ENCODE measurements at regions not wholly inside any gene's neighbourhood (a gene's known extent, or its start where the extent isn't known, plus 50 kb on each side); places are given as distances from the start of the nearest gene placed in this dataset.
"Not testable (repeated sequence)": the region's sequence is repeated elsewhere in the genome, so short reads cannot be mapped to it uniquely, and the experiment has no call there.

DNA sequence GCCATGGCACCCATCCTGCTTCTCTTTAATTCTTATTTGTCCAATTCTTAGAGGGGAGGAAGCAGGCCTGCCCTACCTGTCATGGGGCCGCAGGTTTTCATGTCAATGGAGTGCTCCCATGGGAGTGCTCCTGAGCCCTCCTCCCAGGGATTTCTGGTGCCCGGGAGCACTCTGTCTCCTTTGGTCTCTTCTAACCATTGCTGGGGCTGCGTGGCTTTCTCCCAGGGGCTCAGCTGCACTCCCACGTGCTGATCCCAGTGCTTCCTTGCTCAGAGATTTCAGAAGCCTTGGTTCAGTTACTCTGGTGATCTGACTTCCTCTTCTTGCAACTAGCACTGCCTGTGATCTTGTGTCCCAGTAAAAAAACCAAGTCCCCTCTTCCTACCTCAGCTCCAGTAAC, 68.0 kb upstream of the ARL8B start:
- DNase-seq (no peak), ATAC-seq (no peak)
- WGBS: 73% methylated on average over 4 of the region's 4 CpGs
- intact Hi-C loops (cut with DNase I): no loop called here
- Histone ChIP-seq H3K4me3 (ENCODE audit: low read length) (no peak overlapping the region), H3K27ac (ENCODE audit: low read length) (no peak overlapping the region), H3K4me1 (ENCODE audit: control insufficient read depth, insufficient read depth, low read length) (no peaks in the 10 kb centered on the region), H3K27me3 (ENCODE audit: control insufficient read depth, insufficient read depth) (no peaks in the 10 kb centered on the region), H3K9me3 (ENCODE audit: control insufficient read depth, low read length) (no peaks in the 10 kb centered on the region)

DNA sequence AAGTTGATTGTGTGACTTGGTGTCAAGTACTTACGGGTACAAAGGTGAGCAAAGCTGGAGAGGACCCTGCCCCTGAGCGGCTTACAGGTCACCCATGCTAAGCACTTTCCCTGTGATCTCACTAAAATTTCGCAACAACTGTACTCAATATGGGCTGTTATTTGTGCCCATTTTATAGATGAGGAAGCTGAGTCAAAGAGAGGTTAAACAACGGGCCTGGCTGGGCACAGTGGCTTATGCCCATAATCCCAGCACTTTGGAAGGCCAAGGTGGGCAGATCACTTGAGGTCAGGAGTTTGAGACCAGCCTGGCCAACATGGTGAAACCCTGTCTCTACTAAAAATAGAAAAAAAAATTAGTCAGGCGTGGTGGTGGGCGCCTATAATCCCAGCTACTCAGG, 67.5 kb upstream of the ARL8B start:
- H3K27me3 ChIP-seq (ENCODE audit: control insufficient read depth, insufficient read depth); DNase-seq; H3K4me1 ChIP-seq (ENCODE audit: control insufficient read depth, insufficient read depth, low read length); ATAC-seq; H3K27ac ChIP-seq (ENCODE audit: low read length); H3K9me3 ChIP-seq (ENCODE audit: control insufficient read depth, low read length); intact Hi-C loops (cut with DNase I); H3K4me3 ChIP-seq (ENCODE audit: low read length): not testable (repeated sequence)
- WGBS: 63% methylated on average over 6 of the region's 6 CpGs

DNA sequence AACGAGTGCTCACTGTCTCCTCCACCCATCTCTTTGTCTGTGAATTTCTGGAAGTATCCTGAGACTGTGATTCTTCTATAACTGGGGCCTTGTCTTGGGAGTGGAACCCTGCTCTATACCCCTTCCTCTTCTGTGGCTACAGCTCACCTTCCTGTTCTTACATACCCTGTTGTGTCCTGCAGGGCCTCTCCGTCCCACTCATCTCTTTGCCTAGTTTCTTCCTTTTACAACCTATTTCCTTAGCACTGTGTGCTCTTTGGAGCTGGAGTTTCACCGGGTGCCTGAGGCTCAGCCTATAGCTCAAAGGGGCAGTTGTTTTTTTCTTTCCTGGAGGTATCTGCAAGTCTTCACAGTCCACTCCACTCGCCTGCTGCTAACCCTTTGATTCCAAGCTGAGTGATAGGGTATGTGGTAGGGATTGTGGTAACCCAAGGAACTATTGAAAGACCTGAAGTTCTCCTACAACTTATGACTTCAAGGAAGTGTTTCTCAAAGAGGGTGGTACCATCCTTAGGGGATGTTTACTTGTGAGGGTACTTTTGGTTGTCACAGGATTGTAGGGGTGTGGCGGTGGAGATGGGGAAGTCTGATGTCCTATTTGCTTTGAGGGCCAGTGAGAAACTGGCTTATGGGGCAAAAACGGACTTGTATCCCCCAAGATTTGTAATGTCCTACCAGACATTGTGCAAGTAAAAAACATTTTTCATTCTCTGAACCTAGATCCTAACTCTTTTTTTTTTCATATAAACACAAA, 66.6 kb upstream of the ARL8B start:
- DNase-seq (no peak), ATAC-seq (no peak)
- H3K4me1 ChIP-seq (ENCODE audit: control insufficient read depth, insufficient read depth, low read length): no peaks in the 10 kb centered on the region
- intact Hi-C loops (cut with DNase I): loop anchor here (2.0 to 5.0 kb wide), 3 partner anchors 343 to 398 kb away; no protein-coding TSS in a partner anchor
- peak overlapping the region; percentile 17 for H3K27ac ChIP-seq (ENCODE audit: low read length)
- 82% methylated on average over 6 of the region's 6 CpGs for WGBS
- H3K9me3 ChIP-seq (ENCODE audit: control insufficient read depth, low read length): no peaks in the 10 kb centered on the region
- H3K4me3 ChIP-seq (ENCODE audit: low read length): no peak overlapping the region
- H3K27me3 ChIP-seq (ENCODE audit: control insufficient read depth, insufficient read depth): no peaks in the 10 kb centered on the region

DNA sequence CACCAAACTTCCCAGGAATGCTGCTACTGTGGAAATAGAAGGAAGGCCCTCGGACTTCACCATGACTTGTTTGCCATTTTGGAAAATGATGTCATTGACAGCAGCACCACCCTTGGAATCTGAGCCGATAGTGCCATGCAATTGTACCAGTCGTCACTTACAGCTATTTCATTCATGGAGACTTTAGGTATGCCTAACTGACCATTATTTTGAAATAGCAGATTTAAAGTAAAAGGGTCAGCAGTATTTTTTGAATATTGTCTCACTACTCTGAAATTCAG, 66.0 kb upstream of the ARL8B start:
- no peak for ATAC-seq
- no peak overlapping the region for H3K27ac ChIP-seq (ENCODE audit: low read length)
- H3K4me1 ChIP-seq (ENCODE audit: control insufficient read depth, insufficient read depth, low read length): no peaks in the 10 kb centered on the region
- WGBS: 59% methylated on average over 3 of the region's 3 CpGs
- no peaks in the 10 kb centered on the region for H3K27me3 ChIP-seq (ENCODE audit: control insufficient read depth, insufficient read depth)
- H3K4me3 ChIP-seq (ENCODE audit: low read length): no peak overlapping the region
- intact Hi-C loops (cut with DNase I): loop anchor here (2.0 to 5.0 kb wide), 3 partner anchors 343 to 399 kb away; no protein-coding TSS in a partner anchor
- H3K9me3 ChIP-seq (ENCODE audit: control insufficient read depth, low read length): no peaks in the 10 kb centered on the region
- DNase-seq: no peak

DNA sequence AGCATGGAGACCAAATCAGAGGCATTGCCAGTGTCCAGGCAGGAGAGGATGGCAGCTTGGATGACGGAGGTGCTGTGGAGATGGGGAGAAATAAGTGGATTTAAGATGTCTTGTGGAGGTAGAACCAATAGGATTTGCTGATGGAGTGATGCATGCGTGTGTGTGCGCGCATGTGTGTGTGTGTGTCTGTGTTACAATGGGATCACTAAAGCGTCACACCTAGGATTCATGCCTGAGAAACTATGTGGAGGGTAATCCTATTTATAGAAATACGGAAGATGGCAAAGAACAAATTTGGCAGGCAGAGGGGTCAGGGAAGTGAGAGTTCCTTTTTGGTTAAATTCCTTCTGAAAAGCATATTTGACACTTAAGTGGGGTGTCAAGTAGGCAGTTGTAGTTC, 64.8 kb upstream of the ARL8B start:
- no peak overlapping the region for H3K4me3 ChIP-seq (ENCODE audit: low read length)
- intact Hi-C loops (cut with DNase I): loop anchor here (2.0 to 5.0 kb wide), 3 partner anchors 344 to 400 kb away; no protein-coding TSS in a partner anchor
- 56% methylated on average over 6 of the region's 6 CpGs for WGBS
- H3K9me3 ChIP-seq (ENCODE audit: control insufficient read depth, low read length): no peaks in the 10 kb centered on the region
- no peaks in the 10 kb centered on the region for H3K27me3 ChIP-seq (ENCODE audit: control insufficient read depth, insufficient read depth)
- DNase-seq (no peak), ATAC-seq (no peak)
- H3K4me1 ChIP-seq (ENCODE audit: control insufficient read depth, insufficient read depth, low read length): no peaks in the 10 kb centered on the region
- no peak overlapping the region for H3K27ac ChIP-seq (ENCODE audit: low read length)

DNA sequence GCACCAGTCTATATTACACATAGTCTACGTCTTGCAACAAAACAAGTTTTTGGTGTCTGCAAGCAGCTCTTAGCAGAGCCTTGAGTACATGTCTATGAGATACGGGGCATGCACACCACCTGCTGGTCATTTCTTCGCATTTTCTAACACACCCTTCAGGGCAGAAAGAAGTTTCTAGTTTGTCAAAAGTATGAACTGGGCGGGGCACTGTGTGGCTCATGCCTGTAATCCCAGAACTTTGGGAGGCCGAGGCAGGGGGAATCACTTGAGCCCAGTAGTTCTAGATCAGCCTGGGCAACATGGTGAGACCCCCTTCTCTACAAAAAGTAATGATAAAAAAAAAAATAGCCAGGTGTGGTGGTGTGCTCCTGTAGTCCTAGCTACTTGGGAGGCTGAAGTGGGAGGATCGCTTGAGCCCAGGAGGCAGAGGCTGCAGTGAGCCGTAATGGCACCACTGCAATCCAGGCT, 64.2 kb upstream of the ARL8B start:
- Histone ChIP-seq H3K4me1 (ENCODE audit: control insufficient read depth, insufficient read depth, low read length) (no peaks in the 10 kb centered on the region), H3K4me3 (ENCODE audit: low read length) (no peak overlapping the region), H3K27ac (ENCODE audit: low read length) (no peak overlapping the region), H3K9me3 (ENCODE audit: control insufficient read depth, low read length) (no peaks in the 10 kb centered on the region), H3K27me3 (ENCODE audit: control insufficient read depth, insufficient read depth) (no peaks in the 10 kb centered on the region)
- WGBS: 35% methylated on average over 7 of the region's 7 CpGs
- peak; percentile 81 to 87 (median 83) for DNase-seq
- peak; percentile 91 to 93 for ATAC-seq
- intact Hi-C loops (cut with DNase I): loop anchor here (2.0 to 5.0 kb wide), 4 partner anchors 345 to 401 kb away; no protein-coding TSS in a partner anchor

DNA sequence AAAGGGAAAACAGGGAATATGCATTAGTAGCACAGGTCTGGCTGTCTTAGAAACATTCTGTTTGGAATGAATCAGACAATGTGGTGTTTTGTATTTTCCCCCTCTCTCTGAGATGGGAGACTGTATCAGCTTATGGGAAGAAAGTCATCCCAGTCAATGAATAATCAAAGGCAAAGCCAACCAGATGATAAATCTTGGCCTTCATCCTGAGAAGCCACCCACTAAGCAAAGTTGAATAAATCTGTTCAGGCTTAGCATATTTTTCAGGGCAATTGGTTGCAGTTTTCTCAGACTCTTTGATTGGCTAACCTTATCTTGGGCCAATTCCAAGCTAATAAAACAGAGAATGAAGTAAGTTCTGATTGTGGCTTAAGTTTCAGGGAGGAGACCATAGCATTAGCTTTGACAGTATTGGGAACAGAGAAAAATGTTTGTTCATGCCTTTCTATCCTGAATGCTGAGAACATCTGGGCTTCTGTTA, 63.6 kb upstream of the ARL8B start:
- no peak overlapping the region for H3K4me3 ChIP-seq (ENCODE audit: low read length)
- DNase-seq (no peak), ATAC-seq (no peak)
- H3K9me3 ChIP-seq (ENCODE audit: control insufficient read depth, low read length): no peaks in the 10 kb centered on the region
- H3K4me1 ChIP-seq (ENCODE audit: control insufficient read depth, insufficient read depth, low read length): no peaks in the 10 kb centered on the region
- H3K27ac ChIP-seq (ENCODE audit: low read length): no peak overlapping the region
- intact Hi-C loops (cut with DNase I): loop anchor here (2.0 to 5.0 kb wide), 3 partner anchors 346 to 401 kb away; no protein-coding TSS in a partner anchor
- H3K27me3 ChIP-seq (ENCODE audit: control insufficient read depth, insufficient read depth): no peaks in the 10 kb centered on the region

DNA sequence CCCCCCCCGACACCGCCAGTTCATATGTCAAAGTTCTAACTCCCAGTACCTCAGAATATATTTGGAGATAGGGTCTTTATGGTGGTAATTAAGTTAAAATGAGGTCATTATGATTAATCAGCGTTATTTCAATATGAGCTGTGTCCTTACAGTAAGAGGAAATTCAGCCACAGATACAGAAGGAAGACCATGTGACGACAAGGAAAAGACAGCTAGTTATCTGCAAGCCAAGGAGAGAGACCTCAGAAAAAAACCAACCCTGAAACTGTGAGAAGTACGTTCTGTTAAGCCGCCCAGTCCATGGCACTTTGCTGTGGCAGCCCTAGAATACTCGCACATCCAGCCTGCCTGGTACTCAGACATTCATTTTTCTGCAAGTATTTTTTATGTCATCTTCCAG, 62.3 kb upstream of the ARL8B start:
- WGBS: 73% methylated on average over 7 of the region's 7 CpGs

DNA sequence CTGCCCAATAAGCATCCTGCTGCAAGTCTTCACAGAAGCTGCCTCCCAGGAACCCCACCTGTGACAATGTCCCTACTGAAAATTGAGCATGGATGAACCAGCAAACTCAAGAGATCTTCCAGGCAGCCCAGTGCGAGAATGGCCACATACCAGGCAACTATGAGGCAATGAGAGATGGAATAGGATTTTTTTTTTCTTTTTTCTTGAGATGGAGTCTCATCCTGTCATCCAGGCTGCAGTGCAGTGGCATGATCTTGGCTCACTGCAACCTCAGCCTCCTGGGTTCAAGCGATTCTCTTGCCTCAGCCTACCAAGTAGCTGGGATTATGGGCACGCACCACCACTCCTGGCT, 60.9 kb upstream of the ARL8B start:
- Histone ChIP-seq H3K9me3 (ENCODE audit: control insufficient read depth, low read length) (no peaks in the 10 kb centered on the region), H3K27ac (ENCODE audit: low read length) (no peak overlapping the region), H3K27me3 (ENCODE audit: control insufficient read depth, insufficient read depth) (no peaks in the 10 kb centered on the region), H3K4me1 (ENCODE audit: control insufficient read depth, insufficient read depth, low read length) (no peaks in the 10 kb centered on the region), H3K4me3 (ENCODE audit: low read length) (no peak overlapping the region)
- no peak for DNase-seq
- intact Hi-C loops (cut with DNase I): no loop called here
- WGBS: 66% methylated on average over 3 of the region's 3 CpGs
- ATAC-seq: no peak

More for the DNA sequence above, 62.3 kb upstream of the ARL8B start:
- DNase-seq (no peak), ATAC-seq (no peak)
- H3K9me3 ChIP-seq (ENCODE audit: control insufficient read depth, low read length): no peaks in the 10 kb centered on the region
- no peak overlapping the region for H3K27ac ChIP-seq (ENCODE audit: low read length)
- H3K4me1 ChIP-seq (ENCODE audit: control insufficient read depth, insufficient read depth, low read length): no peaks in the 10 kb centered on the region
- no peak overlapping the region for H3K4me3 ChIP-seq (ENCODE audit: low read length)
- H3K27me3 ChIP-seq (ENCODE audit: control insufficient read depth, insufficient read depth): no peaks in the 10 kb centered on the region
- intact Hi-C loops (cut with DNase I): loop anchor here (2.0 to 5.0 kb wide), 3 partner anchors 347 to 402 kb away; no protein-coding TSS in a partner anchor

DNA sequence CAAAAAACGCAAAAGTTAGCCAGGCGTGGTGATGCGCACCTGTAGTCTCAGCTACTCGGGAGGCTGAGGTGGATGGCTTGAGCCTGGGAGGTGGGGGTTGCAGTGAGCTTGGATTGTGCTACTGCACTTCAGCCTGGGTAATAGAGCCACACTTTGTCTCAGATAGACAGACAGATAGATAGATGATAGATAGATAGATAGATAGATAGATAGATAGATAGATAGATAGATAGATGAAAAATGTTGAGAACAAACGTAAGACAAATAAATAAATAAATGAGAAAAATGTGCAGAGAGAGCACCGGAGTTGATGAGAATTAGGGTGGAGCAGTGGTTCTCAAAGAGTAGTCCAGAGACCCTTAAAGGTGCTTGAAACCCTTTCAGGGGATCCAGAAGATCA, 58.4 kb upstream of the ARL8B start:
- no peak overlapping the region for H3K4me3 ChIP-seq (ENCODE audit: low read length)
- no peaks in the 10 kb centered on the region for H3K27me3 ChIP-seq (ENCODE audit: control insufficient read depth, insufficient read depth)
- DNase-seq: no peak
- no peak overlapping the region for H3K27ac ChIP-seq (ENCODE audit: low read length)
- no peaks in the 10 kb centered on the region for H3K9me3 ChIP-seq (ENCODE audit: control insufficient read depth, low read length)
- intact Hi-C loops (cut with DNase I): no loop called here
- 91% methylated on average over 6 of the region's 6 CpGs for WGBS
- H3K4me1 ChIP-seq (ENCODE audit: control insufficient read depth, insufficient read depth, low read length): no peaks in the 10 kb centered on the region
- no peak for ATAC-seq

DNA sequence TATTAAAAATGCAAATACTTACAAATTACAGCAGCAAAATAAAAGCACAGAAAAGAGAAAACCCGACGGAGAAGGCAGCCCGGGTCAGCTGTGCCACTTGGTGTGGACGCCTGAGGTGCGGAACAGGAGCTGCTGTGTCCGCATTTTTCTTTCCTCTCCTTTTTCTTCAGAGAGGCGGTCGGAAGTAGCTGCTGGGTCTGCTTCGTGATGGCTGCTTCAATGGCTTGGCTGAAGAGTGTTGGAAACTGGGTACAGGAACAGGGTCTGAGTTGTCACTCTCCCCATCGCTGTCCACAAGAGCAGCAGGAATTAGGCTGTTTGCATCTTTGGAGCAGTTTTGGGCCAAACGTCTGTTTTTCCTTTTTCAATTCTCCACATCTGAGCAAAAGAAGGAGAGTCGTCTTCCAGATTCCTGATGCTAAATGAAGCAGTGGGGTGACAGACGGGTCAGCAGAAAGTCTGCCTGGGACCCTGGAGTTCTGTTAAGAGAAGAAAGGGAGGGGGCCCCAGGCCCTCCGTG, 53.5 kb upstream of the ARL8B start:
- no peaks in the 10 kb centered on the region for H3K4me1 ChIP-seq (ENCODE audit: control insufficient read depth, insufficient read depth, low read length)
- intact Hi-C loops (cut with DNase I): no loop called here
- no peak overlapping the region for H3K27ac ChIP-seq (ENCODE audit: low read length)
- ATAC-seq (no peak), DNase-seq (no peak)
- H3K9me3 ChIP-seq (ENCODE audit: control insufficient read depth, low read length): no peaks in the 10 kb centered on the region
- no peak overlapping the region for H3K4me3 ChIP-seq (ENCODE audit: low read length)
- WGBS: 84% methylated on average over 14 of the region's 14 CpGs
- H3K27me3 ChIP-seq (ENCODE audit: control insufficient read depth, insufficient read depth): no peaks in the 10 kb centered on the region

All from right cardiac atrium (tissue), 5 donors.